Ovary (tissue), 3 donors: ENCODE measurements at regions not wholly inside any gene's neighbourhood (a gene's known extent, or its start where the extent isn't known, plus 50 kb on each side); places are given as distances from the start of the nearest gene placed in this dataset.
"Not testable (repeated sequence)": the region's sequence is repeated elsewhere in the genome, so short reads cannot be mapped to it uniquely, and the experiment has no call there.

Experiments
- CTCF ChIP-seq, 3 donors: fragments of 450-650 bp in 2 of 3; fragments of 200-600 bp in 1 of 3; IDR thresholded peaks; one replicate each; pipeline versions ENCODE4 v1.5.1 to v1.8.0; 2016 to 2022; ENCODE audit warnings: antibody characterized with exemption in 3 of 3, mild to moderate bottlenecking in 1 of 3
- POLR2A ChIP-seq: fragments of 450-650 bp; IDR thresholded peaks from one replicate; pipeline ENCODE4 v1.6.1; 2017; ENCODE audit warnings: antibody characterized with exemption, mild to moderate bottlenecking, moderate library complexity
- donor health status: DM: no; HTN: no; CAD: no.

DNA sequence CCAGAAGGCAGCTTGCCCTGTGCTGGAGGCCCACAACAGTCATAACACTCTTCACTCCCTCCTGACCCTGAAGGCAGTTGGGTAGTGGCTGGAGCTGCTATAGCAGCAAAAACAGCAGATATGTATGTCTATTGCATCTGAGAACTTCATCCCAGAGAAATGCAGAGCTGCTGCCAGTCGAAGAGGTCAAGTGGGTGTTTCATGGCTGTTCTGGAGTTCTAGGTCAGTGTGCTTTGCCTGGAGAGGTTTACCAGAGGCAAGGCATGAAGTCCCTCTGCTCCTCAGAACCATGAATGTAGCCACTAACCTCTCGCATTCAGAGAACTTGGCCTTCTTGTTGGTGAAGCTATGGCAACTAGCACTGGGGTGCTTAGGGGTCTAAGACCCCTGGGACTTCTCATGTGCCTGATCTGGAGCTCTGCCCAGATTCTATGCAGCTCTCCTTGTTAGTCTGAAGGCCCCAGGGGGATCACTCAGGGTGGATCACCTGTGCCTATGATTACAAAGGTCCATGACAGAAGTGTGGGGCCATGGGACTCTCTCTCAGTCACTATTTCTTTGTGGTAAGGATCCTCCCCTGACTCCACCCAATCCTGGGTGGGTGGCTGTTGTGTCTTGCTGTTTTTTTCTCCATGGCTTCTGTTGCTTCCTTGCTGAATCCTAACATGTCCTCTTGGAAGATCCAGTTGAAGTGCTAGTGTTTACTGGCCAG, 637.7 kb upstream of the TPTE start:
- not testable (repeated sequence) for TF ChIP-seq CTCF (IDR thresholded peaks at IDR 0.05); POLR2A
